Fibroblast of skin of scalp (primary cell): ENCODE measurements at regions not wholly inside any gene's neighbourhood (a gene's known extent, or its start where the extent isn't known, plus 50 kb on each side); places are given as distances from the start of the nearest gene placed in this dataset.
"Not testable (repeated sequence)": the region's sequence is repeated elsewhere in the genome, so short reads cannot be mapped to it uniquely, and the experiment has no call there.

ENCODE experiments used
- DNase-seq: peaks from one replicate; pipeline ENCODE4 v3.0.0-alpha.2; 2013

GRCh38 chr14:92223025-92223424 is 99.9 kb upstream of the SLC24A4 start:
- peak; percentile 8 for DNase-seq

DNA sequence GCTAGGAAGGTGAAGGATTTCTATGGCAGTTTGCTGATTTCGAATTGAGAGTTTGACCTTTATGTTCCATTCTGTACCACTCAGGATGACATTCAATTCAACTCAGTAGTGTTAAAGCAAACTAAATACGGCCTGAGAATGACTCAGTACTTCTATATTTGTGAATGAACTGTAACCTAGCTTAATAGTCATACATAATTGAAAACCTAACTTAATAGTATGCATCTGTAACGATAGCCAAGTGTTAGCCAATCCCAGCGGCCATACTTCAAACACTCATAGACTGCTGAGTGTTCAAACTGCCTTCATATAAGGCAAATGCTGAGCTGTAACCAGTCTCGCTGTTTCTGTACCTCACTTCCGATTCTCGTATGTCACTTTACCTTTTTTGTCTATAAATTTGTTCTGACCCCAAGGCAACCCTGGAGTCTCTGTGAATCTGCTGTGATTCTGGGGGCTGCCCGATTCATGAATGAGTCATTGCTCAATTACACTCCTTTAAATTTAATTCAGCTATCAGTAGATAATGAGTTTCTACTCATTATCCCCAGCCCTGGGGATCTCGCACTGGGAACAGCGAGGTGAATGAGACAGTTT is 98.5 kb upstream of the SLC24A4 start:
- DNase-seq: peak; percentile 33

DNA sequence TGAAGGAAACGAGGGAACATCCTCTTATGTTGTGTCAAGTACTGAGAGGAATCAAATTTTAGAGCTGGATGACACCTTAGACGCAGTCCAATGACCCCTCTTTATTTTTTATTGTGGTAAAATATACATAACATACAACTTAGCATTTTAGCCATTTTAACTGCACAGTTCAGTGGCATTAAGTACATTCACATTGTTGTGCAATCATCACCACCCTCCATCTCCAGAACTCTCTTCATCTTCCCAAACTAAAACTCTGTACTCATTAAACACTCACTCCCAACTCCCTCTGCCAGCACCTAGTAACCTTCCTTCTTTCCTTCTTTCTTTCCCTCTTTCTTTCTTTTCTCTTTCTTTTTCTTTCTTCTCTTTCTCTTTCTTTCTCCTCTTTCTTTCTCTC is 97.2 kb upstream of the SLC24A4 start:
- no peak for DNase-seq

GRCh38 chr14:92226166-92226565 is 96.8 kb upstream of the SLC24A4 start:
- DNase-seq: not testable (repeated sequence)

GRCh38 chr14:92236243-92236900 is 86.6 kb upstream of the SLC24A4 start:
- DNase-seq: no peak

- no peak for DNase-seq
Observed at GRCh38 chr14:92240658-92241057, 82.3 kb upstream of the SLC24A4 start.

DNA sequence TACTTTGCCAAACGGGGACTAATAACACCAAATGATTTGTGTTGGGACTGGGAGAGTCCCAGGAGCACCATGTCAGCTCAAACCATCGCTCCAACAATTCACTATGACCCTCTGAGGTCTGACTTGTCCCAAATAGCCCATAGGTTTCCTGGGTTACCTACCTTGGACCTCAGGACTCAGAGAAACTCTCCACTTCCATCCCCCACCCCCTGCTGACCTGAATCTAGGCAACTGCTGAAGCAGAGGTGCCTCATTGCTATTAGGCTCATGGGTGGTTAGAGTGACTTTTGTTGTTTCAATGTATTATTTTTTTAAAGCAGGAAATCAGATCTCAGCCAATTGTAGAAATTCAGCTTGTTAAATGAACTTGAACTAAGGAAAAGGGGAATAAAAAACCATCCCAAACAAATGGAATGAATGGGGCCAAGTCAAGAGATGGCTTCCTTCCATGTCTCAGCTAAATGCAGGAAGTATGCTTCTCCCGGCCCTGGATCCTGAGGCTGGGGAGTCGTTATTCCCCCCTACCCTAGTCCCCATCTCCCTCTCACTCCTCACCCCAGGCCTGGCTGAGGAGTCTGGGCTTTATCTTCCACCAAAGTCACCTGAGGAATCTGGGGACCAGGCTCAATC is 80.9 kb upstream of the SLC24A4 start:
- no peak for DNase-seq

DNA sequence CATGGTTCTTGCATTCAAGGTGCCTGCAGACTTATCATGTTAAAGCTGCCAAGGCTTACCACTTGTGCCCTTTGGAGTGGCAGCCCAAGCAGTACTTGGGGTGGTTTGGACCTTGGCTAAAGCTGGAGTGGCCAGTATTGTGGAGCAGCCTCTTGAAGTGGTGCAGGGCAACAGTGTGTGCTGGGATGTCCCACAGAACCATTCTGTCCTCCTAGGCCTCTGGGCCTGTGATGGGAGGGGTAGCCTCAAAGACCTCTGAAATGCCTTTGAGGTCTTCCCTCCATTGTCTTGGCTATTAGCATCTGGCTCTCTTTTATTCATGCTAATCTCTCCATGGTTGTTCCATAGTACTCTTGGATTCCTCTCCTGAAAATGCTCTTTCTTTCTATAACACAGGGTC is 78.2 kb upstream of the SLC24A4 start:
- no peak for DNase-seq

- DNase-seq: no peak
Observed at GRCh38 chr14:92247341-92247740, 75.6 kb upstream of the SLC24A4 start.

DNA sequence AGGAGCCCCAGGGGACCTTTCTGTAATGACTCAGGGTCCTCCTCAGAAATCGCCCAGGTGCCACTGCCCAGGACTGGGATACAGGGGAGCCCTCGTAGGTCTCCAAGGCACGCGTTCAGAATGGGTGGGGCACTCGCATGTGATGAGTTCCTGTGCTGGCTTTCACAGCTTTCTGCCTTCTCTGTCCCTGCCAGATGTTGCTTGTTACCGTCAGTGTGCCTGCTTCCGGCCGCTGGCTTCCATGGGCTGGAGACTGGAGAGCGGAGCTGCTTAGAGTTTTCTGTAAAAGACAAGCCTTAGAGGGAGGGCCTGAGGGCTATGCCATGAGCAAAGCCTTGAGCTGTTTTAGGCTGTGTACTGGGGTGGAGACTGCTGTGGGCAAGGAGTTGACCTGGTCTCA is 75.0 kb upstream of the SLC24A4 start:
- DNase-seq: no peak

GRCh38 chr14:92248696-92249095 is 74.3 kb upstream of the SLC24A4 start:
- no peak for DNase-seq

DNA sequence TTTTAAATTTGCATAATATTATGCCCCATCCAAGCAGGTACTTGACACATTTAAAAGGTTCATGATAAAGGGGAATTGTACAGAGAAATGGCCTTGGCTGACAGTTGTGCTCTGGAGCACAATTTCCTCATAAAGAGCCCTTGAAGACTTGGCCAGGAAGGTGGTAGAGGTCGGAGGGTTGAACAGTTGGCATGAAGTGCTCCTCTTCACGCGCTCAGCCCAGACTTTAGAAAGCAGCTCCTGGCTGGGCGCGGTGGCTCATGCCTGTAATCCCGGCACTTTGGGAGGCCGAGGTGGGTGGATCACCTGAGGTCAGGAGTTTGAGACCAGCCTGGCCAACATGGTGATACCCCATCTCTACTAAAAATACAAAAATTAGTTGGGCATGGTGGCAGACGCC is 72.6 kb upstream of the SLC24A4 start:
- not testable (repeated sequence) for DNase-seq

- DNase-seq: no peak
Observed at GRCh38 chr14:92252323-92252722, 70.6 kb upstream of the SLC24A4 start.

- no peak for DNase-seq
Observed at GRCh38 chr14:92253381-92253894, 69.5 kb upstream of the SLC24A4 start.

GRCh38 chr14:92254786-92255185 is 68.2 kb upstream of the SLC24A4 start:
- DNase-seq: no peak

DNA sequence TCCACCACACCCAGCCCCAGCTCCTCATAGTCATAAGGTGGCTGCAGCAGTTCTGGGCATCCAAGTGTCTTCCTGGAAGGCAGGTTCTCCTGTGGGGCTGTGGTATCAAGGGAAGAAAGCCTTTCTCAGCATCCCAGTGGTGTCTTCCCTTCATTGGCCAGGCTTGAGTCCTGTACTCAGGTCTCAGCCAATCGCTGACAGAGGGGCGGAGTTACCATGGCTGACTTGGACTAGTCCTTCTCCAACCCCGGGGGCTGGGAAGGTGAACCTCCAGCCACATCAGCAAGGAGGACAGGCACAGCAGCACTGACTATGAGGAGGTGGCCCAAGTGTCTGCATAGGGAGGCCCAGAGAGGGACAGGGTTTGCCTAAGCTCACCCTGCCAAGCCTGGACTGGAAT is 64.0 kb upstream of the SLC24A4 start:
- DNase-seq: no peak

DNA sequence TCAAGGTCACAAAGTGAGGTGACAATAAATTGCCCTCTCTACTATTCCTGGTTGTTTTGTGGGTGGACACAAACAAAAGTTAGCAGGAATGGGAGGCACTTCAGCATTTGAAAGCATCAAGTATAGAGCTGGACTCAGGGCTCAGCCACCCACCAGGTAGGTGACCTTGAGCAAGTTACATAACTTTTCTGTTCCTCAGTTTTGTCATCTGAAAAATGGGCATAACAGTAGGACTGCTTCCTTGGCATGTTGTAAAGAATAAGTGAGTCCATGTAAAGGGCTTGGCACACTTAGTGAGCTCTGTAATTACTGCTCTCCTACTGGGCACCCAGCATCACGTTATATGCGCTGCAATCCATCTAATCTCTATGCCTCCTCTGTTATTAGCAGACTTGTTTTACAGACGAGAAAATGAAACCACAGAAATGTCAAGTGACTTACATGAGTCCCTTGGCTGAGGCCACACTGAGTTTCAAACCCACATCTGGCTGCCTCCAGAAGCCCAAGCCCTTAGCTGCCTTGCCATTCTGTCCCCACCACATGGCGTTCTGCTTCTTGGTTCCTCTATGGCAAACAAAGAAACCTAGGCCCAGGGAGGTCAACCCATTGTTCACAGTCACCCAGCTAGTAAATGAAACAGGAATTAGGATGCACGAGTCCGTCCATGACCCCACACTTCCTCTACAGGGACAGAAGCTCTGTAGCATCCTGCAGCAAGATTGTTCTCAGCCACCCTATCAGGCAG is 63.2 kb upstream of the SLC24A4 start:
- DNase-seq: no peak

GRCh38 chr14:92263681-92264080 is 59.3 kb upstream of the SLC24A4 start:
- no peak for DNase-seq

DNA sequence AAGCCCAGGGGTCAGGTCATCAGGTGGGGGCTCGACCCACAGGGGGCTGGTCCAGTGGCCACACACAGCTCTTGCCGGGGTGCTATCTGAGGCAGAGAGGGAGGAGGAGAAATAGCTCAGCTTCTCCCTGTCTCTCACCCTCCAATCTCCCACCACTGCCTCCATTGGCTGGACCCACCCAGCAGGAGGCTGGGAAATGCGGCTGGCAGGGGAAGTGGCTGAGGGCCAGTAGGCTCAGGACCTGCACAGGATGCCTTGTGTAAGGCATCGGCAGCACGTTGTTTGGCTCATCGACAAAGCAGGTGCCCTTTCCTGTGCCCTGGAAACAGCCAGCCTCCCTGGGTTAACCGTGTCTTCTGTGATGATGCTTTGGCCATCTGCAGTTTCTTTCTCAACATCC is 58.8 kb upstream of the SLC24A4 start:
- DNase-seq: no peak

DNA sequence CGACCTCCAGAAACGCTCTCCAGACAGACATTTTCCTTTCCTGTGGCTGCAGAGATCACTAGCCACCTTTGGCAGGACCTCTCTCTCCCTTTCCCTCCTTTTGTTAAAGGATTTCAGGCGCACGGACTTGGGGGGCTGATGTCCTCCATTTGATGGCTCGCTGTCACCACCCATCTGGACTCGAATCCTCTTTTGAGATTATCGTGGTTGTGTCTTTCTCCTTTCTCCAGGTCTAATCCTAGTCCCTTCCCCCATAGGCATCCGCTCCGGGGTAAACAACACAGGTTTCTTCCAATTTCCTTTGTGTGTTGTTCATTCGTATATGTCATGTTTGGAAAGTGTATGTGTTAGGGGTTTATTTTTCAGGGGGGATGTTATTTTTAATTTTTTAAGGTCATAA is 56.7 kb upstream of the SLC24A4 start:
- DNase-seq: no peak
